Medulla oblongata (tissue), 1 donor: ENCODE measurements at regions not wholly inside any gene's neighbourhood (a gene's known extent, or its start where the extent isn't known, plus 50 kb on each side); places are given as distances from the start of the nearest gene placed in this dataset.
"Not testable (repeated sequence)": the region's sequence is repeated elsewhere in the genome, so short reads cannot be mapped to it uniquely, and the experiment has no call there.

Source experiments
- DNase-seq: peaks from one replicate; pipeline ENCODE4 v3.0.0-alpha.2; 2015; ENCODE audit errors: extremely low spot score

DNA sequence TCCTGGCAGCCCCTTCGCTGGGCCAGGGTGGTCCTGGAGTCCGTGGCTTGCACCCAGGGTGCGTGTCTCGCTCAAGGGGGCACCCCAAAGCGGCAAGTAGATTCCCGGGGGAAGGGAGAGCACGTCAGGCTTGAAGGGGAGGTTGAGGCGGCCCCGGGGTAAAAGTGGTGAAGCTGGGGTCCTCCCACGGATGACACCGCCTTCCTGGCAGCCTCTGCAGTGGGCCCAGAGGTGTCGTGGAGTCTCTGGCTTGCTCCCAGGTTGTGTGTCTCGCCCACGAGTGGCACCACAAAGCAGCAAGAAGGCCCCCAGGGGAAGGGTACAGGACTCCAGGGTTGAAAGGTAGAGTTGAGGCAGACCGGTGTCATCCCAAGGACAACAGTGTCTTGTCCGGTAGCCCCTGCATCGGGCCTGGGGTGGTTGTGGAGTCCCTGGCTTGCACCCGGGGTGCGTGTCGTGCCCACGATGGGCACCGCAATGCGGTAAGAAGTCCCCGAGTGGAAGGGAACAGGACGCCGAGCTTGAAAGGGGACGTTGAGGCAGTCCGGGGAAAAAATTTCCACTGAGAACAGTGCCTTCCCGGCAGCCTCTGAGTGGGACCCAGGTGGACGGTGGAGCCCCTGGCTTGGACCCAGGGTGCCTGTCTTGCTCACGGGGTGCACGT is 158.0 kb upstream of the ALG10B start:
- no peak for DNase-seq

DNA sequence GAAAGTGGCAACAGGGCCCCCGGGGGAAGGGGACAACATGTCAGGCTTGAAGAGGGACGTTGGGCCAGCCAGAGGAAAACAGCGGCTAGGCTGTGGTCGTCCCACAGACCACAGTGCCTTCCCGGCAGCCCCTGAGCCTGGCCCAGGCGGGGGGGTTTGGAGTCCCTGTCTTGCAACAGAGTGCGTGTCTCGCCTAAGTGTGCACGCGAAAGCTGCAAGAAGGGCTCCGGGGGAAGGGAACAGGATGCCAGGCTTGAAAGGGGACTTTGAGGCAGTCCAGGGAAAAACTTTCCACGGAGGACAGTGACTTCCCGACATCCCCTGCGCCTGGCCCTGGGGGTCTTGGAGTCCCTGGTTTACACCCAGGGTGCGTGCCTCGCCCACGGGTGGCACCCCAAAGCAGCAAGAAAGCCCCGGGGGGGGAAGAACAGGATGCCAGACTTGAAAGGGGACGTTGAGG is 157.5 kb upstream of the ALG10B start:
- no peak for DNase-seq

DNA sequence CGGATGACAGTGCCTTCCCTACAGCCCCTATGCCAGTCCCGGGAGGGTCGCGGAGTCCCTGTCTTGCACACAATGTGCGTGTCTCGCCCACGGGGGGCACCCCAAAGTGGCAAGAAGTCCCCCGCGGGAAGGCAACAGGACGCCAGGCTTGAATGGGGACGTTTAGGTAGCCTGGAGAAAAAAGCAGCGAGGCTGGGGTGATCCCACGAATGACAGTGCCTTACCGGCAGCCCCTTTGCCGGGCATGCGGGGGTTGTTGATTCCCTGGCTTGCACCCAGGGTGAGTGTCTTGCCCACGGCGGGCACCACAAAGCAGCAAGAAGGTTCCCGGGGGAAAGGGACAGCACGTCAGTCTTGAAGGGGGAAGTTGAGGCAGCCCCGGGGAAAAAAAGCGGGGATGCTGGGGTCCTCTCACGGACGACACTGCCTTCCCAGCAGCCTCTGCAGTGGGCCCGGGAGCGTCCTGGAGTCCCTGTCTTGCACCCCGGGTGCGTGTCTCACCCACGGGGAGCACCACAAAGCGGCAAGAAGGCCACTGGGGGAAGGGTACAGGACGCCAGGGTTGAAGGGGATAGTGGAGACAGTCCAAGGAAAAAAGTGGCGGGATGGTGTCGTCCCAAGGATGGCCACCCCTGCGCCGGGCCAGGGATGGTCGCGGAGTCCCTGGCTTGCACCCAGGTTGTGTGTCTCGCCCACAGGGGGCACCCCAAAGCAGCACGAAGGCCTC is 156.8 kb upstream of the ALG10B start:
- no peak for DNase-seq

DNA sequence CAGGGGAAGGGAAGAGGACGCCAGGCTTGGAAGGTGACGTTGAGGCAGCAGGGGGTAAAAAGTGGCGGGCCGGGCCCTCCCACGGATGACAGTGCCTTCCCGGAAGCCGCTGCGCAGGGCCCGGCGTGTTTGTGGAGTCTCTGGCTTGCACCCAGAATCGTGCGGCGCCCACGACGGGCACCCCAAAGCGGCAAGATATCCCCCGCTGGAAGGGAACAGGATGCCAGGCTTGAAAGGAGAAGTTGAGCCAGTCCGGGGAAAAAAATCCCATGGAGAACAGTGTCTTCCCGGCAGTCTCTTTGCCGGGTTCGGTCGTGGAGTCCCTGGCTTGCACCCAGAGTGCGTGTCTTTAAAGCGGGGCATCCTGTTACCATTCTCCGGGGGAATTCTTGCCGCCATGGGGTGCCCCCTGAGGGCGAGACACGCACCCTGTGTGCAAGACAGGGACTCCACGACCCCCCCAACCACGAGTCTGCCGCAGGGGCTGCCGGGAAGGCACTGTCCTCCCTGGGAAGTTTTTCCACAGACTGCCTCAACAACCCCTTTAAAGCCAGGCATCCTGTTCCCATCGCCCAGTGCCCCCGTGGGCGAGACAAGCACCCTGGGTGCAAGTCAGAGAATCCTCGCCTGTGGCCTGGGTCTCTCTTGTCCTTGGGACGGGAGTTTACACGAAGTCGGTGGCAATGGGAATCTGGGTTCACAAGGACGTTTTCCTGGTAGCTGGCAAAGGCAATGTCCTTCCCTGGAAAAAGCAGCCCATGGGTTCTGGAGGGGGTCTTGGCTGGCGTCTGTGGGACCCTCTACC is 156.1 kb upstream of the ALG10B start:
- DNase-seq: no peak

DNA sequence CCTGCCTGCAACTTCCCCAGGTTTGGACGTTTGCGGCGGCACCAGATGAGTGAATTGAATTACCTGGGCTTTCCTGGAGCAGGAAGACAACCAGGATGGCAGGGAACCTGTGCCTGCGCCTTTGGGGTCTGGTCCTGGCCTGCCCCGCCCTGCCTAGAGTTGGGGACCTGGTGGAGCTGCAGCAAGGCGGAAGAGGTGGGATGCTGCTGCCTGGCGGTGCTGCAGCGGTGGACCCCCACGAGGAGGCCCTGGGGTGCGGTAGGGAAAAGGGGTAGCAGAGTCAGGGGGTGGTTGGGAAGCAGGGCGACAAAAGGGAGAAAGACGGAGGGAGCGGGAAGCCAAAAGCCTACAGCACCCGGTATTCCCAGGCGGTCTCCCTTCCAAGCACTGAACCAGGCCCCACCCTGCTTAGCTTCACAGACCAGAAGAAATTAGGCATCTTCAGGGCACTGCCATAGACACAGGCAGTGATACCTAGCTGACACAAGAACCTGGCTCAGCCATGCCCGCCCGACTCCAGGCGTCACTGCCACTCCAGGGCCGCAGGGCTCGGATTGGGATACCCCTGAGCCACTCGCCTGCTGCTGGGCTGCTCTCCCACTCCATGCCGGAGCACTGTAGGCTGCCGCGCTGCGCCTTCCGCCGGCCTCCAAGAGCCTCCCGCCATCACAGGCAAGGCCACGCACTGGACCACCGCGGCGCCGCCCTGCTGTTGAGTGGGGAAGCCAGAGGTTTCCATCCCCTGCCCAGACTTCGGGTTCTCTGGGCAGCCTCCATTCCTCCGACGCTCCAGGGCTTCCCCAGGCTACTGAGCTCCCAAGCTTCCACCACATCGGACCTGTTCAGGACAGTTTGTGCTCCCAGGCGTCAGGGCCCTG is 155.2 kb upstream of the ALG10B start:
- no peak for DNase-seq

DNA sequence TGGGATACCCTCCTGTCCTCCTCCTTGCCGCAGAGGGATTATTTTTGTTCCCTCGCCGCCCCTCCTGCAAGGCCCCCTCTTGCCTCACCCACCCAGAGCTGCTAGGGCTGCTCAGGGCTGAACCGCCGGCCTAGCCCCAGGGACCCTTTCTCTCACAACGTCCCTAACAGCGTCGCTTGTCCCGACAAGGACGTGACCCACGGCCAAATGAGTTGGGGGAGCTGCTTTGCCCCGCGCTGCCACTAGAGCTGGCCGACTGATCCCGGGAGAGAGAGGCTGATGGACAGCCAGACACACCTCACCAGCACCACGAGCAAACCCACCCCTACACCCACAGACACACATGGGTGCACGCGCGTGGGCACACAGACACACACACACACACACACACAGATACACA is 154.6 kb upstream of the ALG10B start:
- DNase-seq: no peak

DNA sequence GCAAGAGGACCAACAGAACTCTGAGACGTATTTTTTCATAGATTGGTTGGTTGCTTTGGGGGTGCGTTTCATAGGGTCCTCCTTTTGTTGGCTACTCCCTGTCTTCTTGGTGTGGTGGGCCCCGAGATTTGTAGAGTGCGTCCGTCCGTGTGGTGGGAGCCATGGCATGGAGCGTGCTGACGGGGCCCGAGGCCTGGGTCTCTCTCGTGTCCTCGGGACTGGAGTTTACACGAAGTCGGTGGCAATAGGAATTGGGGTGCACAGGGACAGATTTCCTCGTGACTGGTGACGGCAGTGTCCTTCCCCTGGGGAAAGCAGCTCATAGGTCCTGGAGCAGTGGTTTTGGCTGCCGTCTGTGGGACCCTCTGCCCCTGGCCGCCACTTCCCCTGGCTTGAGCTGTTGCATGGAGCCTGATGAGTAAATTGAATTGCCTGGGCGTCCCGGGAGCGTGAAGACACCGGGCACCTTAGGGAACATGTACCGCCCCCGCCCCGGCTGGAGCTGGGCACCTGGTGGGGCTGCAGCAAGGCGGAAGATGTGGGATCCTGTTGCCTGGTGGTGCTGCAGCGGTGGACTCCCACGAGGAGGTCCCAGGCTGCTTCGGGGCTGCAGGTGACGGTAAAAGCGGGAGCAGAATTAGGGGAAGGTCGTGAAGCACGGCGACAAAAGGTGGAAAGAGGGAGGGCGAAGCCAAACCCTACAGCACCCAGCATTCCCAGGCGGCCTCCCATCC is 153.7 kb upstream of the ALG10B start:
- DNase-seq: no peak

DNA sequence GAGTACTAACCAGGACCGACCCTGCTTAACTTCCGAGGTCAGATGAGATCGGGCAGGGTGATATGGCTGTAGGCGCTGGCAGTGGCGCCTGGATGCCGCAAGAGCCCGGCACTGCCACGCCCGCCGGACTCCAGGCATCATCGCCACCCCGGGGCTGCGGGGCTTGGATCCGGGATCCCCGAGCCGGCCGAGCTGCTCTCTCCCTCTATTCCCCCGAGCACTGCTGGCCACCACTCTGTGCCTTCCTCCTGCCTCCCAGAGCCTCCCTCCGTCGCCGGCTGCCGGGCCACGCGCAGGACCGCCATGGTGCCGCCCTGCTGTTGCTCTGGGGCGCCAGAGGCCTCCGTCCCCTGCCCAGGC is 153.2 kb upstream of the ALG10B start:
- DNase-seq: no peak

DNA sequence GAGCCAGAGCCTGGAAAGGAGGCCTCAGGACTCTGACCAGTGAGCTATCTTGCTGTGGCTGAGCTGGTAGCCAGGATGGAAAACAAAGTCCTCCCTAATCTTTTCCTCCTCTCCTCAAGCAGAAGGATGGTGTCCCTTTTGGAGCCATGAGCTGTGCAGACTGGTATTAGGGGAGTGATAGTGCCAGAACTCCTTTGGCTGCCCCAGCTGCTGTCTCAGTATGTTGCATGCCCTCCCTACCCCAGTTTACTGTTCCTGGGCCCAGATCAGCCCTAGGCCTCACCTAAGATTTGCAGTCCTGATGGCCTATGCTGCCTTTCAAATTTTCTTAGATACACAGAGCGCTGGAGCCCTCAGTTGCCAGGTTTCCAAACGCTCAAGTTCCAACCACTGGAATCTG is 150.3 kb upstream of the ALG10B start:
- no peak for DNase-seq

DNA sequence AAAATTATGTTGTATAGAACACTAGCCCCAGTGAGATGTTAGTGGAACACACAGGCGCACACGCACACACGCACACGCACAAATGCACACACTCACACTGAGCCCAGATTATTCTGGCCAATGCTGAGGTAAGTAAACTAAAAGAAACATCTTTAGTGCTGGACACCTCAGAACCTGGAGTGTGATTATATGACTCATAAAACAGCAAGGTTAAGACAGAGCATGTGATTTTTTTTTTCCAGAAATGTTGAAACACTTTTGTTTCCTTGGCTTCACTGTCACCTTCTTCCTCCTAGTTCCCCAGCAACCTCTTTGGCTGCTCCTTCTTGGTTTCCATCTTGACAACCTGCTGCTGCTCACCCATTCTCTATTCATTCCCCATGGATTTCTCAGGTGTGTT is 141.0 kb upstream of the ALG10B start:
- DNase-seq: no peak

DNA sequence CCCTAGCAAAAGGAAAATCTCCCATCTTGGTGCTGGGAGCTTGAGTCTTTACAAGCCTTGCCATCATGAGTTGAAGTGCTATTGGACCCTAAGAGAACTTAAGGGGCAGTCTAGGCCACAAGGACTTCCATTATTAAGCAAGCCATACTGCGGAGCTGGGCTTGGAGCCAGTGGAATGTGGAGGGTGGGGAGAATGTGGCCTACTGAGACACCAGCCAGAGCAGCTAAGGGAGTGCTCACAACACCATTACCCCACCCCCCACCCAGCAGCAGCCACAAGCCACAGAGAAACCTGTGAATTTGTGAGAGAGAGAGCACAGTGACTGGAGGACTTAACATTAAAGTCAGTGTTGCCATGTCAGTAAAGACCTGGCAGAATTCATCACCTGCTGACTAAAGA is 133.0 kb upstream of the ALG10B start:
- not testable (repeated sequence) for DNase-seq

DNA sequence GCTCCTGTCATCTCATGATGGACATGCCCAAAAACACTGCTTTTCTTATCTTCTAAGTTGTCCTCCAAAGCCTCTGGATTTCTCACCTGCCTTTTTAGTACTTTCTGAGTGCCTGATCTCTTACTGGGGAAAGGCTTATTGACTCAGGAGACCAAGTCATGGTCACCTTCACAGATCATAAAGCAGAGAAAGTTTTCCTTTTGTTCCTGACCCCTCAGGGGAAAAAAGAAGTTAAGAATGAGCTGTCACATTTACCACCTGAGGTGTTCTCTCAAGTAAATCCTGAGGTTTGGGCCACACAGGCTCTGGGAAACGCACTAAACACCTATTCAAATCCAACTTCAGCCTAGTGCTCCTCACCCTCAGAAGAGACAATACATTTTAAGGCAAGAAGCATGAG is 119.3 kb upstream of the ALG10B start:
- DNase-seq: not testable (repeated sequence)

DNA sequence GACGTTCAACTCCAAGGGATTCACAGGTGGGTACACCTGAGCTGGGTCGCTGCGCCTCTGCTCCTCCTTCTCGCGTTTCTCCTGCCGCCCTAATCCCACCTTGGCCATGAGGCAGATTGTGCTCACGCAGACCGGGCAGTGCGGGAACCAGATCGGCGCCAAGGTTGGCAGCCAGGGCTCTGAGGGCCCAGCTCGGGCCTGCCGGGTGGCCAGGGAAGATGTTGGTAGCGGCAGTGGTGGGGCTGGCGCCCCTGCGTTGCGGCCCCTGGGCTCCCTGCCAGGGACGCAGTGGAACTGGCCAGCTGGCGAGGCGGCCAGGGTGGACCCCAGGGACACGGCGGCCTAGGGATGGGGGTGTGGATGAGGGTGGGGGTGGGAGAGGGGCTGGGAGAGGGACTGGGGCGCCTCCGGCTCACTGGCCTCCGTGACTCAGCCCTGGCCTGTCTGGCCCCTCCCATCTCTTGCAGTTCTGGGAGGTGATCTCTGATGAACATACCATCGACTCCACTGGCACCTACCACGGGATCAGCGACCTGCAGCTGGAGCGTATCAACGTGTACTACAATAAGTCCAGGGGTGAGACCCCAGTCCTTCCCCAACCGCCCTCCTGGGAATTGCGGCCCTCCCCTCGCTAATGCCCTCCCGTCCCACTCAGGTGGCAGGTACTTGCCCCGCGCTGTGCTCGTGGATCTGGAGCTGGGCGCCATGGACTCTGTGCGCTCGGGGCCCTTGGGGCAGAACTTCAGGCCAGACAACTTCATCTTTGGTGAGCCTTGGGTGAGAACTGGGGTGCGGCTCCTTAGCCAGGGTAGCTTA is 114.9 kb upstream of the ALG10B start:
- no peak for DNase-seq

DNA sequence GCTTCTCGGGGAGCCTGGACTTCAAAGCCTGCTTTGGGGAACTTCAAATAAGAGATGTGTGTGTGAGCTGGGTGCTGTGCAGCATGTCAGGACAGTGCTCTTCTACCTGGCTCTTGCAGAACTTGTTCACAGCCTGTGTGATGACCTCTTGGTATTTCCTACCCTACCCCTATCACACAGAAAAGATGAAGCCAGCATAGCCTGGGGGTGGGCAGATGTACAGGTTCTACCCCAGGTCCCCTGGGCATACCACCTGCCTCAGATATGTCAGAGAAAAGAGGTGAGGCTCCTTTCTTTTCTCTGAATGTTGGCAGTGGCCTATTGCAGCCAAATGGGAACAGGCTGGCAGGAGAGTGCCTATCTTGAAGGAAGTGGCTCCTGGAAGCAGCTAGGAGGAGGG is 111.7 kb upstream of the ALG10B start:
- no peak for DNase-seq

DNA sequence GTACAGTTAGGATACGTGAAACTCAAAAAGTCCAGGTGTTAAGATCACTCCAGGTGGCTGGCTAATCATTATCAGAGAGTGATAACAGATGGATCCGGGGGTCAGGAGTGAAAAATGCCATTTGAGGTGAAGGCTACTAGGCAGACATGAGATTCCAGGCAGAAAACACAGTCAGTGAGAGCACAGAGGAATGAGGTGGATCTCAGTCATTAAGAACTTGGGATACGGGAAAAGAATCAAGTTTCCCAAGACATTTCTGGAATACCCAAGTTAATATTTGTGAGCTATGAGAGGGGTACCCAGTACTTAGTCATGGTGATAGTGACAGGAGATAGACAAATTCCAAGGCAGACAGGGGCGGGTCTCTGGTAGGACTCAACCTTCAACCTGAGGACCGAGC is 94.6 kb upstream of the ALG10B start:
- no peak for DNase-seq

DNA sequence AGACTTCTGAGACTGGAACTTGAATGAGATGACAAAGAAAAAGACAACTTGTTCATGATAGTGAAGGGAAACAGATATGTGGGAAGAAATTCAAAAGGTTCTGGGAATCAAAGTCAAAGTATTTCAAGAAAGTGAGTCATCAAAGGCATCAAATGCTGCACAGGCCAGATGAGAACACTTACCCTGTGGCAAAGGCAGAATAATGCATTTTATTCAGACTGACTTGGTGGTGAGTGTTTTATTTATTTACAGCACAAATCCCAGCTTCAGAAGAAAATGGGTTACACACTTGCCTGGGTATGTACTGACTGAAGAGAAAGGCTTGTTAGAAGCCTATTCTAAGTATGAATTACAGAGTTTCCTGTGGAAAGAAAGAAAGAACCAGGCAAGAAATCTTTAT is 78.2 kb upstream of the ALG10B start:
- DNase-seq: not testable (repeated sequence)

DNA sequence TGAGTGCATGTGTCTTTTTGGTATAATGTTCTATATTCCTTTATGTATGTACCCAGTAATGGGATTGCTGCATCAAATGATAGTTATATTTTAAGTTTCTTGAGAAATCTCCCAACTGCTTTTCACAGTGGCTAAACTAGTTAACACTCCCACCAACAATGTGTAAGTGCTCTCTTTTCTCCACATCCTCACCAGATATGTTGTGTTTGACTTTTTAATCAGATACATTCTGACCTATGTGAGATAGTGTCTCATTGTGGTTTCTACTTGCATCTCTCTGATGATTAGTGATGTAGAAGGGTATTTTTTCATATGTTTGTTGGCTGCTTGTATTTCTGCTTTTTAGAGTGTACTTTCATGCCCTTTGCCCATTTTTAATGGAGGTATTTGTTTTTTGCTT is 62.8 kb upstream of the ALG10B start:
- DNase-seq: no peak

DNA sequence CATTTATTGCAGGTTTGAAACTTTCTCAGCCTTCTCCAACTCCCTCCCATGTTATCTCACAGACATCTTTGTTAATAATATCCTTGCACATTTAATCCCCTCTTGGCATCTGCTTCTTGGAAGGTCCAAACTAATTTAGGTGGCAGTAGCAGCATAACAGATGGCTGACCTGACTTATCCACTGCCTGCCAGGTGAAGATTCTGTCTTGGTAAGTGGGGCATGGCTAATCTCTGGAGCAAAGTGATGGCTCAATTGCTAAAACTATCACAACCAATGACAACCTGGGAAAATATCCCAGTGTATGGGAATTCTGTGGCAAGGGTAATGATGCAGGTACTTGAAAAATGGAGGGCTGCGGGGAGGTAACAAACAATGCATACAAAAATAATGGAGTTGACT is 58.2 kb upstream of the ALG10B start:
- no peak for DNase-seq
